Brain microvascular endothelial cell (primary cell): ENCODE measurements at regions not wholly inside any gene's neighbourhood (a gene's known extent, or its start where the extent isn't known, plus 50 kb on each side); places are given as distances from the start of the nearest gene placed in this dataset.

Experiments
- DNase-seq: peaks from one replicate; pipeline ENCODE4 v3.0.0-alpha.2; 2020
- H3K27ac ChIP-seq: fragments of 250-450 bp; sonication (Bioruptor Pico); 2 replicates; pipeline ENCODE4 v1.5.1; 2020; ENCODE audit warnings: mild to moderate bottlenecking, moderate library complexity
- H3K27me3 ChIP-seq: fragments of 250-450 bp; sonication (Bioruptor Pico); replicated peaks from 2 replicates; pipeline ENCODE4 v1.5.1; 2020; ENCODE audit warnings: mild to moderate bottlenecking
- H3K36me3 ChIP-seq: fragments of 250-450 bp; sonication (Bioruptor Pico); replicated peaks from 2 replicates; pipeline ENCODE4 v1.5.1; 2020; ENCODE audit warnings: mild to moderate bottlenecking
- H3K4me3 ChIP-seq: 2 replicates; pipeline ENCODE4 v1.5.1; 2011; ENCODE audit warnings: low read depth, mild to moderate bottlenecking, control low read depth, low read length, moderate library complexity
- in situ Hi-C: cut with HindIII; loops from 2 replicates; pipeline ENCODE4 v1.10.0; 2017; ENCODE audit warnings: low sequenced_read_pairs, low pct_ligation_motif_present
- TF ChIP-seq, protein P1 (sequence below): IDR thresholded peaks from 2 replicates; pipeline ENCODE4 v1.5.1; 2011; ENCODE audit warnings: low read depth, mild to moderate bottlenecking, moderate library complexity, low read length, control low read depth, inconsistent platforms; ENCODE audit errors: missing control alignments

GRCh38 chr7:1358376-1359050 is 100.8 kb downstream of the MICALL2 start:
- TF ChIP-seq, protein P1, sequence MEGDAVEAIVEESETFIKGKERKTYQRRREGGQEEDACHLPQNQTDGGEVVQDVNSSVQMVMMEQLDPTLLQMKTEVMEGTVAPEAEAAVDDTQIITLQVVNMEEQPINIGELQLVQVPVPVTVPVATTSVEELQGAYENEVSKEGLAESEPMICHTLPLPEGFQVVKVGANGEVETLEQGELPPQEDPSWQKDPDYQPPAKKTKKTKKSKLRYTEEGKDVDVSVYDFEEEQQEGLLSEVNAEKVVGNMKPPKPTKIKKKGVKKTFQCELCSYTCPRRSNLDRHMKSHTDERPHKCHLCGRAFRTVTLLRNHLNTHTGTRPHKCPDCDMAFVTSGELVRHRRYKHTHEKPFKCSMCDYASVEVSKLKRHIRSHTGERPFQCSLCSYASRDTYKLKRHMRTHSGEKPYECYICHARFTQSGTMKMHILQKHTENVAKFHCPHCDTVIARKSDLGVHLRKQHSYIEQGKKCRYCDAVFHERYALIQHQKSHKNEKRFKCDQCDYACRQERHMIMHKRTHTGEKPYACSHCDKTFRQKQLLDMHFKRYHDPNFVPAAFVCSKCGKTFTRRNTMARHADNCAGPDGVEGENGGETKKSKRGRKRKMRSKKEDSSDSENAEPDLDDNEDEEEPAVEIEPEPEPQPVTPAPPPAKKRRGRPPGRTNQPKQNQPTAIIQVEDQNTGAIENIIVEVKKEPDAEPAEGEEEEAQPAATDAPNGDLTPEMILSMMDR, result no peak
- Histone ChIP-seq H3K36me3 (no peaks in the 10 kb centered on the region), H3K27ac (no peak overlapping the region), H3K27me3 (no peaks in the 10 kb centered on the region), H3K4me3 (no peak overlapping the region)
- in situ Hi-C loops, result no loop called here
- DNase-seq, result no peak

GRCh38 chr7:1359051-1359400 is 100.2 kb downstream of the MICALL2 start:
- Histone ChIP-seq H3K27ac (no peak overlapping the region), H3K27me3 (no peaks in the 10 kb centered on the region), H3K4me3 (no peak overlapping the region), H3K36me3 (no peaks in the 10 kb centered on the region)
- no peak for DNase-seq
- TF ChIP-seq, protein P1, result no peak
- in situ Hi-C loops, result no loop called here

DNA sequence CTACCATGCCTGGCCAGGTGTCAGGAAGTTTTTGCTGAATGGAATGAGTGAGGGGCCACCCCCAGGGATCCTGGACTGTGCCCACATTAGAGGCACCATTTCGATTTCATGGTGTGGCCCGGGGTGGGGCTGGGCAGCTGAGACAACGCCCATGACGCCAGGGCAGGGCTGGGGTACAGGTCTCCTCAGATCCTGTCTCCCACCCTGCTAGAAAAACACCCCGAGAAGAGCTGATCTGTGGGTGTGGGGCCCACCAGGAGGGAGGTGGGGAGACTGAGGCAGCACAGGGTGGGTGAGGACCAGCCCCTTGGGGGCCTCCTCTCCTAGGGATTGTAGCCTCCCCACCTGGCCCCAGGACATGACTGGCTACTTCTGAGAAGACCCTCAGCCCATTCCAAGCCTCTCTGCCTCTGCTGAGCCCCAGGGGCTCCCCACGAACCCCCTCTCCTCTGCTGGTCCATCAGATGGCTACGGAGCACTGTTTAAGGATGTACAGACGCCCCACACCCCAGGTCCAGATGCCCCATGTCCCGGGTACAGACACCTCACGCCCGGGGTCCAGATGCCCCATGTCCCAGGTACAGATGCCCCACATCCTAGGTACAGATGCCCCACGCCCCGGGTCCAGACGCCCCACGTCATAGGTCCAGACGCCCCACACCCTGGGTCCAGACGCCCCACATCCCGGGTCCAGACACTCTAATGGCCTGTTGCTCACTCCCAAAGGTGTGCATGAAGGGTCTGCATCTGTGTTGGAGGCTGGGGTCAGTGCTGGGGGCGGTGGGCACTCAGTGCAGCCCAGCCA is 99.4 kb downstream of the MICALL2 start:
- no peaks in the 10 kb centered on the region for H3K36me3 ChIP-seq
- DNase-seq, result no peak
- in situ Hi-C loops, result no loop called here
- H3K4me3 ChIP-seq, result no peak overlapping the region
- TF ChIP-seq, protein P1, result no peak
- H3K27me3 ChIP-seq, result no peaks in the 10 kb centered on the region
- H3K27ac ChIP-seq, result no peak overlapping the region

GRCh38 chr7:1360521-1360971 is 98.7 kb downstream of the MICALL2 start:
- Histone ChIP-seq H3K36me3 (no peaks in the 10 kb centered on the region), H3K27me3 (no peaks in the 10 kb centered on the region), H3K27ac (no peak overlapping the region), H3K4me3 (no peak overlapping the region)
- in situ Hi-C loops, result no loop called here
- TF ChIP-seq, protein P1, result no peak
- DNase-seq, result no peak

GRCh38 chr7:1361016-1361755 is 98.1 kb downstream of the MICALL2 start:
- Histone ChIP-seq H3K36me3 (no peaks in the 10 kb centered on the region), H3K4me3 (no peak overlapping the region), H3K27ac (no peak overlapping the region), H3K27me3 (peaks cover 4% of the 10 kb centered on the region)
- in situ Hi-C loops, result no loop called here
- DNase-seq, result no peak
- TF ChIP-seq, protein P1, result no peak
